Suprapubic skin (tissue), 3 donors: ENCODE measurements at regions not wholly inside any gene's neighbourhood (a gene's known extent, or its start where the extent isn't known, plus 50 kb on each side); places are given as distances from the start of the nearest gene placed in this dataset.

Source experiments
- EP300 ChIP-seq: sonication (generic); formaldehyde crosslinking; IDR thresholded peaks from one replicate; pipeline ENCODE4 v1.6.1; 2017; ENCODE audit warnings: antibody characterized with exemption
- TF ChIP-seq, protein P1 (sequence below), 2 donors: fragments of 200-600 bp in 1 of 2; fragments of 450-650 bp in 1 of 2; sonication (generic) in 1 of 2; IDR thresholded peaks; one replicate each; pipeline ENCODE4 v1.5.1; 2016 to 2019; ENCODE audit warnings: antibody characterized with exemption in 2 of 2, mild to moderate bottlenecking in 1 of 2, moderate library complexity in 1 of 2

GRCh38 chr3:174419216-174419615 is 439.9 kb upstream of the NAALADL2 start:
- TF ChIP-seq, protein P1, sequence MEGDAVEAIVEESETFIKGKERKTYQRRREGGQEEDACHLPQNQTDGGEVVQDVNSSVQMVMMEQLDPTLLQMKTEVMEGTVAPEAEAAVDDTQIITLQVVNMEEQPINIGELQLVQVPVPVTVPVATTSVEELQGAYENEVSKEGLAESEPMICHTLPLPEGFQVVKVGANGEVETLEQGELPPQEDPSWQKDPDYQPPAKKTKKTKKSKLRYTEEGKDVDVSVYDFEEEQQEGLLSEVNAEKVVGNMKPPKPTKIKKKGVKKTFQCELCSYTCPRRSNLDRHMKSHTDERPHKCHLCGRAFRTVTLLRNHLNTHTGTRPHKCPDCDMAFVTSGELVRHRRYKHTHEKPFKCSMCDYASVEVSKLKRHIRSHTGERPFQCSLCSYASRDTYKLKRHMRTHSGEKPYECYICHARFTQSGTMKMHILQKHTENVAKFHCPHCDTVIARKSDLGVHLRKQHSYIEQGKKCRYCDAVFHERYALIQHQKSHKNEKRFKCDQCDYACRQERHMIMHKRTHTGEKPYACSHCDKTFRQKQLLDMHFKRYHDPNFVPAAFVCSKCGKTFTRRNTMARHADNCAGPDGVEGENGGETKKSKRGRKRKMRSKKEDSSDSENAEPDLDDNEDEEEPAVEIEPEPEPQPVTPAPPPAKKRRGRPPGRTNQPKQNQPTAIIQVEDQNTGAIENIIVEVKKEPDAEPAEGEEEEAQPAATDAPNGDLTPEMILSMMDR (IDR thresholded peaks at IDR 0.05), result no peak
- no peak for TF ChIP-seq EP300
